H54 (cell line): ENCODE measurements at regions not wholly inside any gene's neighbourhood (a gene's known extent, or its start where the extent isn't known, plus 50 kb on each side); places are given as distances from the start of the nearest gene placed in this dataset.

Source experiments
- DNase-seq: peaks from one replicate; pipeline ENCODE4 v3.0.0; 2011; ENCODE audit warnings: low spot score, mixed read lengths; ENCODE audit not compliant: insufficient read length
- FAIRE-seq: peaks from 3 replicates; lab custom pipeline; 2011; peaks lifted over from hg19 to GRCh38; lab: Jason Lieb, UNC
- POLR2A ChIP-seq: IDR thresholded peaks from 2 replicates; pipeline ENCODE4 v1.6.1; 2011; ENCODE audit warnings: low read depth, mild to moderate bottlenecking, low read length

DNA sequence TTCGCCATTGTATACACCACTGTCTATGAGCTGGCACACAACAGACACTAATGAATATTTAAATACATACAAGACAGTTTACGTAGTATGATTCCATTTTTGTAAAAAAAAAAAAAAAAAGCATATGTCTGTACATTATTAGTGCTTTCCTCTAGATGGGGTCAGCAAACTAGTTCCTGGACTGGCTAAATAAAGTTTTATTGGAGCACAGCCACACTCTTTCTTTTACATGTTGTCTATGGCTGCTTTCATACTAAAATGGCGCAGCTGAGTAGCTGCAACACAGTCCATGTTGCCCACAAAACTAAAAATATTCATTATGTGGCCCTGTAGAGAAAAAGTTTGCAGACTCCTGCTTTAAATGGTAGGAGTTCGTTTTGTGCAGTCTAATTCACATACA lies 70.7 kb upstream of the FRMD4B start:
- no peak for TF ChIP-seq POLR2A
- DNase-seq (no peak), FAIRE-seq (no peak)

GRCh38 chr3:69454204-69454787 lies 68.4 kb upstream of the FRMD4B start:
- DNase-seq, result no peak
- TF ChIP-seq POLR2A, result no peak
- FAIRE-seq, result no peak

- FAIRE-seq (no peak), DNase-seq (no peak)
- no peak for TF ChIP-seq POLR2A
Observed at GRCh38 chr3:69452295-69452694, 66.4 kb upstream of the FRMD4B start.

- FAIRE-seq, result no peak
- TF ChIP-seq POLR2A, result no peak
- DNase-seq, result no peak
Observed at GRCh38 chr3:69451594-69451993, 65.7 kb upstream of the FRMD4B start.

- FAIRE-seq (no peak), DNase-seq (no peak)
- TF ChIP-seq POLR2A, result no peak
Observed at GRCh38 chr3:69448877-69449276, 63.0 kb upstream of the FRMD4B start.

GRCh38 chr3:69446402-69447072 lies 60.6 kb upstream of the FRMD4B start:
- DNase-seq (no peak), FAIRE-seq (no peak)
- no peak for TF ChIP-seq POLR2A

DNA sequence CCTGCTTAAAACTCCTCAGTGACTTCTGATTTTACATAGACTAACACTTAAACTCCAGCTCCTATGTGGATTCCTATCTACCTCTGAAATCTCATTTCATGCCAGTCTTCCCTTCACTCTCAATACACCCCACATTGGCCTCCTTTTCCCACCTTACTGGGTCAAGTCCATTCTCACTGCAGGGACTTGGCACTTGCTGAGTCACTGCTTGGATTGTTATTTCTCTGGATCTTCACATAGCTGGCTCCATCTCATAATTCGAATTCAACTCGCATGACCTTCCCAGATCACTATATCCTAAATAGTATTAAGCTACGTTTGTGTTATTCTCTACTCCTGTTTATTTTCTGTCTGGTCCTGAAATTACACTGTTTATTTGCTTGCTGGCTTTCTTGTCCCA lies 59.6 kb upstream of the FRMD4B start:
- FAIRE-seq (no peak), DNase-seq (no peak)
- no peak for TF ChIP-seq POLR2A

DNA sequence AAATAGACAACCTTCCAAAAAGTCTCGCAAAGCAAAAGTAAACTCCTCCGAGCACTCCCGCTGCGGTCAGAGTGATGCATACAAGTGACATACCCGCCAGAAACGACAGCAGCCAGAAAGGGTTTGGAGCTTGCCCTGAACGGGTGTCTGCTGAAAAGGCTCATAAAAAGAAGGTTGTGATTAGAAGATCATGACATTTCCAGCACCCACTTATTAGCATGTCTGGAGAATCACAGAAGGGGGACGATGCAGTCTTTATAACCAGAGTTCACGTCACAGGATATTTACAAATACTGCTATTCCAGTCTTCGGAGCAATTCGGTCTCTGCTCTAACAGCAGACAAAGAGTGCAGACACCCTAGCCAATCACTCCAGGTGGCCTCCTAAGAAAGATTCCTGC lies 59.1 kb upstream of the FRMD4B start:
- DNase-seq (no peak), FAIRE-seq (no peak)
- no peak for TF ChIP-seq POLR2A

DNA sequence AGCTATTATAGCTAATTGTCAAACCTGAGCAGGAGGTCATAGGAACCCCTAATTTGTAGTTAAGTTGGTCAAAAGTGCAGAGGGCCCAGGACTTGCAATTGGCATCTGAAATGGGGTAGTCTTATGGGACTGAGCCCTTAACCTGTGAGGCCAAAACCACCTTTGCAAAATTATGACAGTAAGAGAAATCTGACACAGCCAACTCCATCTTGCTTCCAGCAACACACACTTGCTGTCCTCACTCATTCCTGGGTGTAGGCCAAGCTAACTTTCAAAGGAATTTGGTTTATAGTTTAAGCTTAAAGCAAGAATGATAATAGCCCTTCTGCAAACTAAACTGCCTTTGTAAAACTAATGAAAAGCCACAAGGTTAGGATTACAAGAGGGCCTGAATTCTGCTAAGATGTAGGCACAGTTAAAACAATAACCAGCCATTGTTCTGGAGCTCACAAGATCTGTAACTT lies 57.6 kb upstream of the FRMD4B start:
- FAIRE-seq, result no peak
- DNase-seq, result no peak

DNA sequence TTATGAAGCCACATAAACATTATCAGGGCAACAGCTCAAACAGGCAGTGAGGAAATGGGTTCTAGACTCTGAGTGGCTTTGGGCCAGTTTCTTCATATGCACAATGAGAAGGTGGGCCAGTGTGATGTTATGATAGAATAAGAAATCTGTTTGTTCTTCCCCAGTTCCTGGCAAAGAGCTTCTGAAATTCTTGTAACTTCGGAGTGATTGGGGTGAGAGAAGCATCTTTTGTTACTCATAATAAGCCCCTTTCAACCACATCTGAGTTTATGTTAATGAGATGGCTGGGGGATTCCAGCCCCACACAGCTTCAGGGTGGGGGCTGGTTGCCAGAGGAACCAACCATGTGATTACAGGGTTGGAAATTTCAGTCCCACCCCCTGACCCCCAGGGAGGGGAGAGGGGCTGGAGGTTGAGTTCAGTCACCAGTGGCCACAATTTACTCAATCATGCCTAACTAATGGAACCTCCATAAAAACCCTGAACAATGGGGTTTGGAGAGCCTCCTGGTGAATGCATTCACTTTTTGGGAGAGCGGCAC lies 57.0 kb upstream of the FRMD4B start:
- FAIRE-seq (no peak), DNase-seq (no peak)
- no peak for TF ChIP-seq POLR2A

More for the DNA sequence above, 57.6 kb upstream of the FRMD4B start:
- TF ChIP-seq POLR2A, result no peak

- FAIRE-seq (no peak), DNase-seq (no peak)
- TF ChIP-seq POLR2A, result no peak
Observed at GRCh38 chr3:69441732-69442131, 55.8 kb upstream of the FRMD4B start.

DNA sequence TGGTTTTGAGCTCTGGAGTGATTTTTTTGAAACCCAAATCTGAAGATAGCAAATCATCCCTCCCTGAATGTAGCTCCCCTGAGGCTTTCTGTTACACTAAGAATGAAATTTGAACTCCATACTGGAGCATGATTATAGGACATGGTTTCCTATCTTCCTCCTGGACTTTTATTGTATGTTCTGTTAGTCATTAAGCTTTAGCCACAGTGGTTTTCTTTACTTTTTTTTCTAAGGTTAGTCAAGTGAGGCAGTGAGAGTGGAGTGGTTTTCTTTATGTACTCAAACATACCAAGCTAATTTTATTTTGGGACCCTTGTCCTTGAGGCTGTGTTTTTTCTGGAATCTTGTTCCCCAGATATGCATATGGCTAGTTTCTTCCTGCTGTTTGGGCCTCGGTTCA lies 55.2 kb upstream of the FRMD4B start:
- no peak for TF ChIP-seq POLR2A
- no peak for DNase-seq
- FAIRE-seq, result no peak

DNA sequence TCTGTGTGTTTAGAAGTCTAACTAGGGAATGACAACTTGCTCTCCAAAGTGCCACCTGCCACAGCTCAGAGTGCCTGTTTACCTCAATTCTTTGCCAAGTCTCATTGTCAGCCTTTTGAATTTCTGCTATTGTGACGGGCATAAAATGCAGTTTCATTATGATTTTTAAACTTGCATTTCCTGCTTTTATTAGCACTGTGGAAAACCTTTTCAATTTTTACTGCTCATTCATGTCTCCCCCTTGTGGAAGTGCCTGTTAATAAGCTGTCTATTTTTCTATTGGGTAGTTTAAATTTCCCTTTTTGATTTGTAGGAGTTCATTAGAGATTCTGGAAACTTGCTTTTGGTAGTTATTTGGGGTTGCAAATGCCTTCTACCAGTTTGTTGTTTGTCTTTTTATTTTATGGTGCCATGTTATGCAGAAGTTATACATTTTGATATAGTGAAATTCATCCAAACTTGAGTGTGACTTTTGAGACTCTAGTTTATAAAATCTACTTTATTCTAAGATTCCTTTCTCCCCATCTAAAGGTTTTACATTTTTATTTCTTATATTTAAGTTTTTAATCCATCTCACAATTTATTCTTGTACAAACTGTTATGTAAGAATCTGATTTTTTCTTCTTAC lies 53.9 kb upstream of the FRMD4B start:
- DNase-seq (no peak), FAIRE-seq (no peak)
- TF ChIP-seq POLR2A, result no peak

GRCh38 chr3:69438476-69438875 lies 52.6 kb upstream of the FRMD4B start:
- DNase-seq (no peak), FAIRE-seq (no peak)
- no peak for TF ChIP-seq POLR2A
